ENCODE measurements at regions not wholly inside any gene's neighbourhood (a gene's known extent, or its start where the extent isn't known, plus 50 kb on each side); places are given as distances from the start of the nearest gene placed in this dataset.

- no peak for DNase-seq
These were observed 942.9 kb upstream of the EPHA7 start for GRCh38 chr6:94362061-94362864.

- DNase-seq, result no peak
These were observed 942.1 kb upstream of the EPHA7 start for GRCh38 chr6:94361304-94362060.

DNA sequence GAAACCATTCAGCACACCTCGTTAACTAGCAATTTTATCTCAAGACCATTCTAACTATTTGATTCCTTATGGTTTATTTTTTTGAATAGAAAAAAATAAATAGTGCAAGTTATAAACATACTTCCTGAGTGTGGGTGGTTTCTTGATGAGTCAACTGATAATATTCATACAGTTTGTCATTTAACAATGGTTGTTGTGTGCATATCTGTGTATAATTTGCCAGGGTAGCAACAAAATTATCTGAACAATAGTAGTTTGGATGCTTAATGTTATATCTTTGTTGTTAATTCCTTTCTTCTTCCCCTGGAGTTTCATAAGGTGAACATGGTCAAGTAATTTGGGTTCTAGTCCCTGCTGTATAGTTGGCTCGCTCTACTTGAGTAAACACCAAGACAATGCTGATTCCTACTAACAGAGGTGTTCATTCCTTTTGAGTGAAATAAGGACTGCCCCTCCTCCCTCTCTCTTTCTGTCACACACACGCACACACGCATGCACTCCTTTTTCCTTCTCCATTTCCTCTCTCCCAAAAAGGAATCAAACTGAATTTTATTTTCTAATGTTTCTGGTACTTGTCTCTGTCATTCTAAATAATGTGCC, 938.1 kb upstream of the EPHA7 start:
- DNase-seq, result no peak

DNA sequence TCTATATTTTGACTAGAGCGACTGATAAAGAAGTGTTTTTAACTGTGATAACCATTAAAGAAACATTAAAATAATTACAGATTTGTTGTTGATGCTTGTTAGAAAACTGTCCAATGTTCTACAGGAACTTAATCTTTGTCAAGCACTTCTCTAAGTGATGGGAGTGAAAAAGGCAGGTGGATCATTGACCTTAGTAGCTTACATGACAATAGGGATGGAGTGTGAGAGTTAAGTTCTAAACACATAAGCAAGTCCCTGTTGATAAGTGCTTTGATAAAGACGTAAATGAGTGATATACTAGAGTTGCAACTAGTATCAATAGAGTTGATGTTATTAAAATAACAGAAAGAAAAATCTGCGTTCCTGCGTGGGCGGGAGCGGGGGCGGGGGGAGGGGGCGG, 931.5 kb upstream of the EPHA7 start:
- no peak for DNase-seq

DNA sequence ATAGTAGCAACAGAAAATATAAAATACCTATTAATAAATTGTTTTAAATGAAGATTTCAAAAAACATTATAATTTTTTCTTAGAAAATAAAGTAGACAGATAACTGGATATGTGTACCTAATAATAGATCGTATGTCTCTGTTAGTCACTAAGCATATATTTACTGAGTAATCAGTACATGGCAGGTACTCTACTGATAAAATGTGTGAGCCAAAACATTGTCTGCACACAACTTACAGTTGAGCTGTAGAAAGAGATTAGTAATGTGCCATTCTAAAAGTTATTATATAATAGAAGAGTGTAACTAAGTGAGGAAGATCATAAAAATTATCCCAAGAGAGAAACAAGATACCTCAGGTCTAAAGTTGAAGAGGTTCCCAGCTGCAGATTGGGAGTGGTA, 929.9 kb upstream of the EPHA7 start:
- peak; percentile 54 for DNase-seq

- no peak for DNase-seq
These were observed 925.5 kb upstream of the EPHA7 start for GRCh38 chr6:94344866-94345265.

DNA sequence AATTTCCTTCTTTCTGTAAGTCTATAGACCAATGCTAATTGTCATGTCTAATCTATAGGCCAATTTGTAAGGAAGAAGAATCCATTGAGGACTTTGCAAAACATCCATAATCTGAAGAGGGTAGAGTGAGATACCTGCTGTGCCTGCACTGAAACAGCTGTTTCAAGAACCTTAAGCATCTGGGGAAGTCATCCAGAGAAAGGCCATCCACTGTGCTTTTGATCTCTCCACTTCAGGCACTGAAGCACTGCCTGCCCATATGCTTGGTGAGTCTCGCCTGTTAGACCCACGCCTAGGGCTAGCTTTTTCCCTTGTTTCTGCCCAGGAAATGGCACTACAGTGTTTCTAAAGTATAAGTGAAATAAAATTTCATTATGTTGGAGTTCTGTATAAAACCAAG, 921.8 kb upstream of the EPHA7 start:
- peak; percentile 26 for DNase-seq

DNA sequence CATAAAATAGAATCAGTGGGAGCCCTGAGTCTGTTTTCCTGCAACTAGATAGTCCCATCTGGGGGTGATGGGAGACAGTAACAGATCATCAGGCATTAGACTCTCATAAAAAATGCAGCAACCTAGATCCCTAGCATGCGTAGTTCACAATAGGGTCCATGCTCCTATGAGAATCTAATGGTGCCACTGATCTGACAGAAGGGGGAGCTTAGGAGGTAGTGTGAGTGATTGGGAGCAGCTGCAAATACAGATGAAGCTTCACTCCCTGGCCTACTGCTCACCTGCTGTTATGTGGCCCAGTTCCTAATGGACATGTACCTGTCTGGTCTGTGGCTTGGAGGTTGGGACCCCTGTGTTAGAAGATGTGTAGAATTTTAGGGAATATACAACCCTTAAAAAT, 904.5 kb upstream of the EPHA7 start:
- no peak for DNase-seq

DNA sequence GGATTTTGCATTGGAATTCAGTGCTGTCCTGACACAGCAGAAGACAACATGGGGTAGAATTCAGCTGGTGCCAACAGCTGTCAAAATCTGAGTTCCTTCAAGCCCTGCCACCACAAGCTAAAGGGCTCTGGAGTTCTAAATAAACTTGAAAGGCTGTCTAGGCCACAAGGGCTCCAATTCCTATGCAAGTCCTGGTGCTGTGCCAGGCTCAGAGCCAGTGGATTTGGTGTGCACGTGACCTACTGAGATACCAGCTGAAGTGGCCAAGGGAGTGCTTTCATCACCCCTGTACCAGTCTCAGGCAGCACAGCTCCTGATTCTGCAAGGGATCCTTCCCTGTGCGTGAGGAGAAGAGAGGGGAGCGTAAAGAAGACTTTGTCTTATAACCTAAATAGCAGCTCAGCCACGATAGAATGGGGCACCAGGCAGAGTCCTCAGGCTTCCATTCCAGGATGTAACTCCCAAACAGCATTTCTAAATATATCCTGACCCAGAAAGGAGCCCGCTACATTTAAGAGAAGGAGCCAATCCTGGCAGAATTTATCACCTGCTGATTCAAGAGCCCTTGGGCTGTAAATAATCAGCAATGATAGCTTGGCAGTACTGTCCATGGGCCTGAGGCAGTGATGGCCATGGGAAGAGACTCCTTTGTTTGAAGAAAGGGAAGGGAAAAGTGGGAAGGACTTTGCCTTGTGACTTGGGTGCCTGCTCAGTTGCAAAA, 881.2 kb upstream of the EPHA7 start:
- no peak for DNase-seq

DNA sequence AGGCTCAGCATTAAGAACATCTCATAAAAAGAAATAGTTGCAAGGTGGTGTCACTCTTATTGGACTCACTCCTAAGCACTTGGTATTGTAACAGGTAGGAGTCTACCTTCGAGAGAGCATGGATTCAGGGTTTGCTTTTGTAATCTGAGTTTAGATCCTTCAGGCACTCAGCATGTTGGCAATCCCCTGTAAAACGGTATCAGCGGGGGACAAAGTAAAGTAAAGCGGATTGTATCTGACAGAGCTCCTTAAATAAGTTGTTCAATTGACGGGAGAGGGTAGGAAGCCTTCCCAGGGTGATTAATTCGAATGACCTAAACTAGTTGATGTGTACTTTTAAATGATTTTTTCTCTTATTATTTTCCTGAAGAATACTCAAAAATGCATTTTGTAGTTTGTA, 869.8 kb upstream of the EPHA7 start:
- DNase-seq, result no peak

DNA sequence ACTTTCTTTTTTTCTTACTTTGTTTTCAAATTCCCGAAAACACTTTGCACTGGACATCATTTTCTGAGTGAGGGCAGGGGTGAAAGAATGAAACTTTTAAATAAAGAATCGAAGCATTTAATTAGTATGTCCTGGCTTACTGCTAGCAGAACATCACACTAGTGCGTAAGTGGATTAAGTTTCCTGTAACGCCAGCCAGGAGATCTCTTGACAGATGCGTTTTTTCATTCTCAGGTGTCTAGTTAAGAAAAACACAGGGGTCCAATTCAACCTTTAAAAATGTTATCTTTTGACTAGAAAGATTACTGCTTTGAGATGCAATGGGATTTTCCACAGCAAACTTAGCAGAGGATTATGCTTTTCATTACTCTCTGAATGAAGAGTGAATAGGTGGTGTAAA, 858.8 kb upstream of the EPHA7 start:
- DNase-seq, result no peak

- peak; percentile 22 for DNase-seq
These were observed 853.0 kb upstream of the EPHA7 start for GRCh38 chr6:94272327-94272726.

DNA sequence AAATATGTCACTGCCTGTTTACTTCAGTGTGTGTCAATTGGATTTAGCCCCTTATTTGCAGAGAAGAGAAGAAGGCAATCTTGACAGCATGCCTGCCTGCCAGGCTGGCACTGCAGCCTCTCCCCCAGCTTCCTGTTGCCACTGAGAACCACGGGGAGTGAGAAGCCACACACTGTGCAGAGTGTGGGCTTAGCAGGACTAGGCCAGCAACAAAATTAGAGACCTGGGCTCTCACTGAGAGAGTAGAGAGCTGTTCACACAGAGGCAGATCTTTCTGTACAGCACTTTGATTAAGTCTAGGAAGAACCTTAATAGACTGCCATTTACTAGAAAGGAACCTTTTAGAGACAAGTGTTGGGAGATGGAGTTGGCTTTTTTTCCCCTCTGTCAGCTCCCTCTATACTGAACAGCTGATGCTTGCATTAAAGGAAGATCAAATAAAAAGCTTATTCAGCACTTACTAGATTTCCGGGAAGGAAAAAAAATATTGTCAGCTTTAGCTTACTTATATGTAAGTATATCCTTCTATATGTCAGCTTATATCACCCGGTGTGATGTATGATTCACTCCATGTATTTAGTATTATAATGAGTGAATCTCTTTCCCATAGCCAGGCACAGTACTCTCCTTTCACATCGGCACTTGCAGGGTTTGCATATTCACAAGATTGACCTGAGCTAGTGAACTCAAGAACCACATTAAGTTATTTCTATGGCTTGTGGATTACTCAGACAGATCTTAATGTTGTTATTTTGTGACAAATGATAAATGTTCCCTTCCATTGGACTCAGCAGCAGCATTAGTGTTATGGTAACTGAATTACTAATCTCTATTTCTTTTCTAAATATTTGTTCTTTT, 851.0 kb upstream of the EPHA7 start:
- DNase-seq, result peak; percentile 53

- DNase-seq, result no peak
These were observed 849.9 kb upstream of the EPHA7 start for GRCh38 chr6:94269256-94269655.

DNA sequence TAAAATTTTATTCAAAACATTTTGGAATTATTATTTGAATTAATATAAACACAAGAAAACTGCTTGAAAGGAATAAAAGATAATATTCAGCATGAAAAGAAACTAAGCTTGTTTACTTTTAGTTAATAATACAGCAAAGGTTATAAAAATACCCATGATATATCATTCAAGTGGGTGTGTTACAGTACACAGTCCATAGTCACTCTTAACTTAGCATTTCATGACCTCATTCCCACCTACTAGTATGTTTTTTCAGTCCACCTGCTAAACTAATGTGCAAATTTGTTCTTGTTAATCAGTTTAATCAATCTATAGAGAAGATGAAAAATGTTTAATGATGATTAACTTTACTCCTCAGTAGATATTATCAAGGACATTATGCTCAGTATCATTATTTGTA, 841.4 kb upstream of the EPHA7 start:
- no peak for DNase-seq

DNA sequence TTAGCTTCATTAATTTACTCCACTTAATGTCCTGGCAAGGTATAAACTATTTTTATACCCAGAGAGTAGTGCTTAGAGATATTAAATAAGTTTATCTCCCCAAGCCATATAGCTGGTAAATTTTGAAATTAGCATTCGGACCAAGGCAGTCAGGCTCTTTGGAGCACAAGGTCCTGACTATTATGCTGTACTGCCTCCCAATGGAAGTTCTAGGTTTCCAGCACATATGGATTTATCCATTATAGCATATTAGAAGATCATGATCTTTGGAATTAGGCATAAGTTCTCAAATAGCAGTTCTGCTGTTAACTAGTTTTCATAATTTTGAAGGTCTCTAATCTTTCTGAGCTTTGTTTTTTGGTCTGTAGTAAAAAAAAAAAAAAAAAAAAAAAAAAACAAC, 835.3 kb upstream of the EPHA7 start:
- DNase-seq, result peak; percentile 33

GRCh38 chr6:94251878-94252277, 832.5 kb upstream of the EPHA7 start:
- no peak for DNase-seq

DNA sequence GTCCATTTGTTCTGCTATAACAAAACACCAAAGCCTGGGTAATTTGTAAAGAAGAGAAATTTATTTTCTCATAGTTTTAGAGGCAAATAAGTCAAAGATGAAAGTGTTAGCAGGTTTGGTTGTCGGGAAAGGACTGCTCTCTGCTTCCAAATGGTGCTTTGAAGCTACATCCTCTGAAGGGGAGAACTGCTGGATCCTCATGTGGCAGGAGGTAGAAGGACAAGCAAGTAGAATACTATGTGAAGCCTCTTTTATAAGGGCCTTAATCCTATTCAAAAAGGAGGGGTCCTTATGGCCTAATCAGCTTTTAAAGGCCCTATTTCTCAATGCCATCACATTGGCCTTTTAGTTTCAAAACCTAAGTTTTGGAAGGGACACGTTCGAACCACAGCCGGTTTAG, 826.0 kb upstream of the EPHA7 start:
- DNase-seq, result no peak

GRCh38 chr6:94238868-94239267, 819.5 kb upstream of the EPHA7 start:
- no peak for DNase-seq

DNA sequence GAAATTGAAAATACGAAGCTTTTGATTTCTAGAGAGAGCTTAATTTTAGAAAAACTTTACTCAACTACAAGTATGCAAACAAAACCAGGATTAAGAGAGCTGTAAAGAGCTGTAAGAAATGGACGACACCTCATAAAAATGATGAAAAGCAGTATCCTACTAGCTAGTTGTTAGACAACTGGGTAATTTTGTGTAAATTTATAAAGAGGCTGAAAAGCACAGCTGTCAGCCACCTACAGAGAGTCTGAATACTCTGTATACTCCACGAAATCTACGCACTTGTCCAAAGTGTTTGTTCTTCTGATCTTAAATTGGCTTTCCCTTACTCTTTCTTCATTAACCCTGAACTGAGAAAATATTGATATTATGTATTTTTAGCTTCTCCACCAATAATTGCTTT, 808.4 kb upstream of the EPHA7 start:
- DNase-seq, result peak; percentile 71

GRCh38 chr6:94217836-94218235, 798.5 kb upstream of the EPHA7 start:
- DNase-seq, result no peak

- DNase-seq, result no peak
These were observed 796.2 kb upstream of the EPHA7 start for GRCh38 chr6:94215552-94215951.

All from NCI-H345 (cell line).